ENCODE measurements at regions not wholly inside any gene's neighbourhood (a gene's known extent, or its start where the extent isn't known, plus 50 kb on each side); places are given as distances from the start of the nearest gene placed in this dataset.

DNA sequence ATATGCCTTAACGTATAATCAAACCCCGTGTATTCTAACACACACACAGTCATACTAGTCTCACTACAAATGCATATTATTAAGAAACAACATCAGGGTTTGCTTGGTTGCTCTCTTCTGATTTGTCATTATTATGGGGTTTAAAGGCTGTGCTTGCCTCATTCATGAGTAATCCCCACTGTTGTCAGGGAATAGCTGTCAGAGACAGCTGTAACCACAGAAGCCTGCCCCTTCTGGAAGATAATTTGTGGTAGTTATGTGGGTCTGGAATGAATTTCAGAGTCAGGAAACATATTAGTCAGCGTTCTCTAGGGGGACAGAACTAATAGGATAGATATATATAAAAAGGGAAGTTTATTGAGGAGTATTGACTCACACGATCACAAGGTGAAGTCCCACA, 456.9 kb upstream of the TMEM132C start:
- TF ChIP-seq, protein P1, sequence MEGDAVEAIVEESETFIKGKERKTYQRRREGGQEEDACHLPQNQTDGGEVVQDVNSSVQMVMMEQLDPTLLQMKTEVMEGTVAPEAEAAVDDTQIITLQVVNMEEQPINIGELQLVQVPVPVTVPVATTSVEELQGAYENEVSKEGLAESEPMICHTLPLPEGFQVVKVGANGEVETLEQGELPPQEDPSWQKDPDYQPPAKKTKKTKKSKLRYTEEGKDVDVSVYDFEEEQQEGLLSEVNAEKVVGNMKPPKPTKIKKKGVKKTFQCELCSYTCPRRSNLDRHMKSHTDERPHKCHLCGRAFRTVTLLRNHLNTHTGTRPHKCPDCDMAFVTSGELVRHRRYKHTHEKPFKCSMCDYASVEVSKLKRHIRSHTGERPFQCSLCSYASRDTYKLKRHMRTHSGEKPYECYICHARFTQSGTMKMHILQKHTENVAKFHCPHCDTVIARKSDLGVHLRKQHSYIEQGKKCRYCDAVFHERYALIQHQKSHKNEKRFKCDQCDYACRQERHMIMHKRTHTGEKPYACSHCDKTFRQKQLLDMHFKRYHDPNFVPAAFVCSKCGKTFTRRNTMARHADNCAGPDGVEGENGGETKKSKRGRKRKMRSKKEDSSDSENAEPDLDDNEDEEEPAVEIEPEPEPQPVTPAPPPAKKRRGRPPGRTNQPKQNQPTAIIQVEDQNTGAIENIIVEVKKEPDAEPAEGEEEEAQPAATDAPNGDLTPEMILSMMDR (conservative IDR thresholded peaks at IDR 0.05; ENCODE audit: low read depth in 2 of 2): no peak
- TF ChIP-seq NANOG (IDR thresholded peaks at IDR 0.05; ENCODE audit: borderline replicate concordance) (no peak), EZH2 (IDR thresholded peaks at IDR 0.05; ENCODE audit: low read depth, unreplicated experiment) (no peak), STAT1 (IDR thresholded peaks at IDR 0.05; ENCODE audit: unreplicated experiment) (no peak), EZH2phosphoT487 (IDR thresholded peaks at IDR 0.05; ENCODE audit: unreplicated experiment) (no peak), ZNF331 (CRISPR knock-in tag; IDR thresholded peaks at IDR 0.05; ENCODE audit: low read depth) (no peak), POLR2AphosphoS5 (IDR thresholded peaks at IDR 0.05; ENCODE audit: low read depth) (no peak), JUNB (IDR thresholded peaks at IDR 0.05; ENCODE audit: unreplicated experiment) (no peak), CREB1 (CRISPR knock-in tag; IDR thresholded peaks at IDR 0.05; ENCODE audit: low read depth) (no peak), ZNF114 (CRISPR knock-in tag; IDR thresholded peaks at IDR 0.05) (no peak)
- TF ChIP-seq, protein P2, sequence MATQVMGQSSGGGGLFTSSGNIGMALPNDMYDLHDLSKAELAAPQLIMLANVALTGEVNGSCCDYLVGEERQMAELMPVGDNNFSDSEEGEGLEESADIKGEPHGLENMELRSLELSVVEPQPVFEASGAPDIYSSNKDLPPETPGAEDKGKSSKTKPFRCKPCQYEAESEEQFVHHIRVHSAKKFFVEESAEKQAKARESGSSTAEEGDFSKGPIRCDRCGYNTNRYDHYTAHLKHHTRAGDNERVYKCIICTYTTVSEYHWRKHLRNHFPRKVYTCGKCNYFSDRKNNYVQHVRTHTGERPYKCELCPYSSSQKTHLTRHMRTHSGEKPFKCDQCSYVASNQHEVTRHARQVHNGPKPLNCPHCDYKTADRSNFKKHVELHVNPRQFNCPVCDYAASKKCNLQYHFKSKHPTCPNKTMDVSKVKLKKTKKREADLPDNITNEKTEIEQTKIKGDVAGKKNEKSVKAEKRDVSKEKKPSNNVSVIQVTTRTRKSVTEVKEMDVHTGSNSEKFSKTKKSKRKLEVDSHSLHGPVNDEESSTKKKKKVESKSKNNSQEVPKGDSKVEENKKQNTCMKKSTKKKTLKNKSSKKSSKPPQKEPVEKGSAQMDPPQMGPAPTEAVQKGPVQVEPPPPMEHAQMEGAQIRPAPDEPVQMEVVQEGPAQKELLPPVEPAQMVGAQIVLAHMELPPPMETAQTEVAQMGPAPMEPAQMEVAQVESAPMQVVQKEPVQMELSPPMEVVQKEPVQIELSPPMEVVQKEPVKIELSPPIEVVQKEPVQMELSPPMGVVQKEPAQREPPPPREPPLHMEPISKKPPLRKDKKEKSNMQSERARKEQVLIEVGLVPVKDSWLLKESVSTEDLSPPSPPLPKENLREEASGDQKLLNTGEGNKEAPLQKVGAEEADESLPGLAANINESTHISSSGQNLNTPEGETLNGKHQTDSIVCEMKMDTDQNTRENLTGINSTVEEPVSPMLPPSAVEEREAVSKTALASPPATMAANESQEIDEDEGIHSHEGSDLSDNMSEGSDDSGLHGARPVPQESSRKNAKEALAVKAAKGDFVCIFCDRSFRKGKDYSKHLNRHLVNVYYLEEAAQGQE (IDR thresholded peaks at IDR 0.05; ENCODE audit: unreplicated experiment): no peak
- TF ChIP-seq, protein P3, sequence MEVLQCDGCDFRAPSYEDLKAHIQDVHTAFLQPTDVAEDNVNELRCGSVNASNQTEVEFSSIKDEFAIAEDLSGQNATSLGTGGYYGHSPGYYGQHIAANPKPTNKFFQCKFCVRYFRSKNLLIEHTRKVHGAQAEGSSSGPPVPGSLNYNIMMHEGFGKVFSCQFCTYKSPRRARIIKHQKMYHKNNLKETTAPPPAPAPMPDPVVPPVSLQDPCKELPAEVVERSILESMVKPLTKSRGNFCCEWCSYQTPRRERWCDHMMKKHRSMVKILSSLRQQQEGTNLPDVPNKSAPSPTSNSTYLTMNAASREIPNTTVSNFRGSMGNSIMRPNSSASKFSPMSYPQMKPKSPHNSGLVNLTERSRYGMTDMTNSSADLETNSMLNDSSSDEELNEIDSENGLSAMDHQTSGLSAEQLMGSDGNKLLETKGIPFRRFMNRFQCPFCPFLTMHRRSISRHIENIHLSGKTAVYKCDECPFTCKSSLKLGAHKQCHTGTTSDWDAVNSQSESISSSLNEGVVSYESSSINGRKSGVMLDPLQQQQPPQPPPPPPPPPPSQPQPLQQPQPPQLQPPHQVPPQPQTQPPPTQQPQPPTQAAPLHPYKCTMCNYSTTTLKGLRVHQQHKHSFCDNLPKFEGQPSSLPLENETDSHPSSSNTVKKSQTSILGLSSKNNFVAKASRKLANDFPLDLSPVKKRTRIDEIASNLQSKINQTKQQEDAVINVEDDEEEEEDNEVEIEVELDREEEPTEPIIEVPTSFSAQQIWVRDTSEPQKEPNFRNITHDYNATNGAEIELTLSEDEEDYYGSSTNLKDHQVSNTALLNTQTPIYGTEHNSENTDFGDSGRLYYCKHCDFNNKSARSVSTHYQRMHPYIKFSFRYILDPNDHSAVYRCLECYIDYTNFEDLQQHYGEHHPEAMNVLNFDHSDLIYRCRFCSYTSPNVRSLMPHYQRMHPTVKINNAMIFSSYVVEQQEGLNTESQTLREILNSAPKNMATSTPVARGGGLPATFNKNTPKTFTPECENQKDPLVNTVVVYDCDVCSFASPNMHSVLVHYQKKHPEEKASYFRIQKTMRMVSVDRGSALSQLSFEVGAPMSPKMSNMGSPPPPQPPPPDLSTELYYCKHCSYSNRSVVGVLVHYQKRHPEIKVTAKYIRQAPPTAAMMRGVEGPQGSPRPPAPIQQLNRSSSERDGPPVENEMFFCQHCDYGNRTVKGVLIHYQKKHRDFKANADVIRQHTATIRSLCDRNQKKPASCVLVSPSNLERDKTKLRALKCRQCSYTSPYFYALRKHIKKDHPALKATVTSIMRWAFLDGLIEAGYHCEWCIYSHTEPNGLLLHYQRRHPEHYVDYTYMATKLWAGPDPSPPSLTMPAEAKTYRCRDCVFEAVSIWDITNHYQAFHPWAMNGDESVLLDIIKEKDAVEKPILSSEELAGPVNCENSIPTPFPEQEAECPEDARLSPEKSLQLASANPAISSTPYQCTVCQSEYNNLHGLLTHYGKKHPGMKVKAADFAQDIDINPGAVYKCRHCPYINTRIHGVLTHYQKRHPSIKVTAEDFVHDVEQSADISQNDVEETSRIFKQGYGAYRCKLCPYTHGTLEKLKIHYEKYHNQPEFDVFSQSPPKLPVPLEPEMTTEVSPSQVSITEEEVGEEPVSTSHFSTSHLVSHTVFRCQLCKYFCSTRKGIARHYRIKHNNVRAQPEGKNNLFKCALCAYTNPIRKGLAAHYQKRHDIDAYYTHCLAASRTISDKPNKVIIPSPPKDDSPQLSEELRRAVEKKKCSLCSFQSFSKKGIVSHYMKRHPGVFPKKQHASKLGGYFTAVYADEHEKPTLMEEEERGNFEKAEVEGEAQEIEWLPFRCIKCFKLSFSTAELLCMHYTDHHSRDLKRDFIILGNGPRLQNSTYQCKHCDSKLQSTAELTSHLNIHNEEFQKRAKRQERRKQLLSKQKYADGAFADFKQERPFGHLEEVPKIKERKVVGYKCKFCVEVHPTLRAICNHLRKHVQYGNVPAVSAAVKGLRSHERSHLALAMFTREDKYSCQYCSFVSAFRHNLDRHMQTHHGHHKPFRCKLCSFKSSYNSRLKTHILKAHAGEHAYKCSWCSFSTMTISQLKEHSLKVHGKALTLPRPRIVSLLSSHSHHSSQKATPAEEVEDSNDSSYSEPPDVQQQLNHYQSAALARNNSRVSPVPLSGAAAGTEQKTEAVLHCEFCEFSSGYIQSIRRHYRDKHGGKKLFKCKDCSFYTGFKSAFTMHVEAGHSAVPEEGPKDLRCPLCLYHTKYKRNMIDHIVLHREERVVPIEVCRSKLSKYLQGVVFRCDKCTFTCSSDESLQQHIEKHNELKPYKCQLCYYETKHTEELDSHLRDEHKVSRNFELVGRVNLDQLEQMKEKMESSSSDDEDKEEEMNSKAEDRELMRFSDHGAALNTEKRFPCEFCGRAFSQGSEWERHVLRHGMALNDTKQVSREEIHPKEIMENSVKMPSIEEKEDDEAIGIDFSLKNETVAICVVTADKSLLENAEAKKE (CRISPR knock-in tag; IDR thresholded peaks at IDR 0.05): no peak
